GM12878 (cell line): ENCODE measurements at regions not wholly inside any gene's neighbourhood (a gene's known extent, or its start where the extent isn't known, plus 50 kb on each side); places are given as distances from the start of the nearest gene placed in this dataset.

Experiments used
- ATAC-seq: fragments of 200-7000 bp; cut with Tn5 transposase; 3 replicates; pipeline ENCODE4 v1.9.1; 2020; ENCODE audit warnings: mild to moderate bottlenecking, moderate library complexity
- BruUV-seq: library from RNA; stranded (reverse); fragments of 400-500 nt; replicated peaks from 2 replicates; lab custom pipeline; 2021; lab: Mats Ljungman, UMichigan
- CTCF ChIA-PET: fragments of 300-600 bp; sonication (Branson Sonifier 250); formaldehyde crosslinking; extraction: SDS; loops from one replicate; lab custom pipeline; 2021; ENCODE audit warnings: inconsistent platforms; lab: Yijun Ruan, JAX
- POLR2A ChIA-PET: fragments of 350-600 bp; formaldehyde crosslinking; extraction: SDS; loops from one replicate; lab custom pipeline; 2021; ENCODE audit warnings: inconsistent platforms; lab: Charles Lee
- RAD21 ChIA-PET: fragments of 300-600 bp; sonication (Branson Sonifier 250); formaldehyde crosslinking; loops from one replicate; lab custom pipeline; 2023; ENCODE audit warnings: antibody characterized with exemption; ENCODE audit not compliant: unreplicated experiment; lab: Charles Lee
- SMC1A ChIA-PET: fragments of 300-600 bp; sonication (Branson Sonifier 250); formaldehyde crosslinking; loops from one replicate; lab custom pipeline; 2023; ENCODE audit not compliant: unreplicated experiment, uncharacterized antibody; lab: Charles Lee
- DNase-seq: peaks from one replicate; pipeline ENCODE4 v3.0.0-alpha.2; 2011; ENCODE audit warnings: low read depth, low spot score
- FAIRE-seq: peaks from 3 replicates; lab custom pipeline; 2011; peaks lifted over from hg19 to GRCh38; lab: Jason Lieb, UNC
- H2AFZ ChIP-seq: 2 replicates; pipeline ENCODE4 v1.6.0; 2011; ENCODE audit warnings: low read depth, low read length, control low read depth; ENCODE audit not compliant: control insufficient read depth
- H3K27ac ChIP-seq: 2 replicates; pipeline ENCODE4 v1.5.1; 2011; ENCODE audit warnings: control low read depth; ENCODE audit not compliant: control insufficient read depth, insufficient read depth
- H3K27me3 ChIP-seq, 2 experiments: replicated peaks in 1 of 2; 2 replicates each; pipeline versions ENCODE4 v1.6.0 to v1.6.1; 2011; ENCODE audit warnings: low read length in 1 of 2; ENCODE audit not compliant: control insufficient read depth in 2 of 2, insufficient read depth in 2 of 2
- H3K36me3 ChIP-seq, 2 experiments: 2 replicates each; pipeline ENCODE4 v1.5.1; 2011; ENCODE audit warnings: low read length in 1 of 2; ENCODE audit not compliant: control insufficient read depth in 2 of 2, insufficient read depth in 2 of 2
- H3K4me1 ChIP-seq: 2 replicates; pipeline ENCODE4 v1.6.1; 2011; ENCODE audit warnings: mild to moderate bottlenecking, low read length, moderate library complexity, mixed read lengths; ENCODE audit not compliant: control insufficient read depth, insufficient read depth
- H3K4me2 ChIP-seq: 2 replicates; pipeline ENCODE4 v1.6.0; 2011; ENCODE audit warnings: control low read depth; ENCODE audit not compliant: control insufficient read depth, insufficient read depth
- H3K4me3 ChIP-seq: fragments of 200-600 bp; sonication (generic); 2 replicates; pipeline ENCODE4 v1.5.1; 2016
- H3K79me2 ChIP-seq: 2 replicates; pipeline ENCODE4 v1.6.0; 2011; ENCODE audit warnings: low read length; ENCODE audit not compliant: control insufficient read depth, insufficient read depth
- H3K9ac ChIP-seq: 2 replicates; pipeline ENCODE4 v1.8.0; 2011; ENCODE audit warnings: low read length, control low read depth, mixed read lengths; ENCODE audit not compliant: control insufficient read depth, insufficient read depth
- H3K9me3 ChIP-seq: replicated peaks from 3 replicates; pipeline ENCODE4 v1.5.1; 2011; ENCODE audit warnings: mild to moderate bottlenecking, low read length; ENCODE audit not compliant: control insufficient read depth, insufficient read depth
- H4K20me1 ChIP-seq: 2 replicates; pipeline ENCODE4 v1.6.0; 2011; ENCODE audit not compliant: control insufficient read depth, insufficient read depth
- BHLHE40 ChIP-seq, 2 experiments: fragments of 450-650 bp in 1 of 2; IDR thresholded peaks; 2 replicates each; pipeline ENCODE4 v1.6.1; 2011 to 2017; ENCODE audit warnings: low read depth in 2 of 2, borderline replicate concordance in 1 of 2, improper control_type of control experiment in 1 of 2, low read length in 1 of 2, mild to moderate bottlenecking in 1 of 2
- LARP7 ChIP-seq: fragments of 450-650 bp; IDR thresholded peaks from 2 replicates; pipeline ENCODE4 v1.6.1; 2017; ENCODE audit warnings: mild to moderate bottlenecking
- MTA3 ChIP-seq: IDR thresholded peaks from 2 replicates; pipeline ENCODE4 v1.6.1; 2012; ENCODE audit warnings: low read length, inconsistent platforms, borderline replicate concordance
- NFYA ChIP-seq: IDR thresholded peaks from 2 replicates; pipeline ENCODE4 v1.6.1; 2011; ENCODE audit warnings: low read depth, mild to moderate bottlenecking, low read length, improper control_type of control experiment, borderline replicate concordance
- TCF3 ChIP-seq: IDR thresholded peaks from 2 replicates; pipeline ENCODE4 v1.6.1; 2012; ENCODE audit warnings: low read depth, mild to moderate bottlenecking, low read length, borderline replicate concordance; ENCODE audit not compliant: insufficient read depth
- WGBS: methylation state at CpG from one replicate; pipeline ENCODE4 v1.1.6; 2016; ENCODE audit warnings: low lambda C conversion rate; ENCODE audit not compliant: insufficient replicate concordance, insufficient coverage; ENCODE audit errors: missing lambda C conversion rate; 5-methylcytosine and 5-hydroxymethylcytosine counted together
- in situ Hi-C: fragments of 300-500 bp; cut with MboI; formaldehyde crosslinking; loops from 9 replicates; pipeline ENCODE4 v1.14.3; 2018; ENCODE audit warnings: mixed read lengths
- intact Hi-C: fragments of 100-400 bp; cut with micrococcal nuclease; formaldehyde crosslinking; loops from one replicate; pipeline ENCODE4 v1.14.2; 2022; ENCODE audit not compliant: unreplicated experiment

- H3K79me2 ChIP-seq: no peaks in the 10 kb centered on the region
- H3K4me3 ChIP-seq: no peak overlapping the region
- H3K27ac ChIP-seq: no peak overlapping the region
- no peaks in the 10 kb centered on the region for H3K9me3 ChIP-seq
- H3K36me3 ChIP-seq: no peaks in the 10 kb centered on the region
- no peak overlapping the region for H2AFZ ChIP-seq
- TF ChIP-seq BHLHE40 (IDR thresholded peaks at IDR 0.05; ENCODE audit: borderline replicate concordance in 1 of 2, low read depth in 2 of 2, low read length in 1 of 2) (no peak), MTA3 (no peak), LARP7 (no peak), NFYA (no peak)
- TF ChIP-seq, all 136 proteins: peak for 0
- 34% methylated on average over 2 of the region's 2 CpGs for WGBS
- no peak overlapping the region for H3K4me2 ChIP-seq
- POLR2A ChIA-PET: no interaction called here
- RAD21 ChIA-PET: no interaction called here
- intact Hi-C loops (no loop called here), in situ Hi-C loops (no loop called here)
- no peaks in the 10 kb centered on the region for H4K20me1 ChIP-seq
- no peak overlapping the region for H3K9ac ChIP-seq
- no peak for FAIRE-seq
- no TSS peak for BruUV-seq
- DNase-seq: no peak
- H3K27me3 ChIP-seq: no peaks in the 10 kb centered on the region
- CTCF ChIA-PET: no interaction called here
- no peak for ATAC-seq
- SMC1A ChIA-PET: no interaction called here
- H3K4me1 ChIP-seq: no peaks in the 10 kb centered on the region
These were observed 169.6 kb upstream of the ANO3 start for GRCh38 chr11:26162291-26162690.

DNA sequence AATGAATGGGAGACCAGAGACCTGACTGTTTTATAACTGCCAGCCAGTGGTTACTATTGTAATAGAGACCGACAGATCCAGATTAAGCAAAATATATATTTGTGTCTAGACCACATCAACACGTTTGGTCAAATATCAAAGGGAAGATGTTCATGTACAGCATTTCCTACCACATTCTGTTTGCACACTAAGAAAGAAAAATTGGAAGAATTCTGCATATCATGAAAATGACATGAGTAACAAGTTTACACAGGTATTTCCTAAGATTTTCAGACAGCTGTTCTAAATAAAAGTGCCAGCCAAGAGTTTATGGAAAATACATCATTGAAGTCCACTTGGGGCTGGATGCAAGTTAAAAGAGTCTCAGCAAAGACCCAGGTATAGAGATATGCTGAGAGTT is 145.5 kb upstream of the ANO3 start:
- ChIA-PET SMC1A (no interaction called here), RAD21 (no interaction called here)
- no peak for TF ChIP-seq TCF3
- TF ChIP-seq, all 136 proteins: peak for 0
- Histone ChIP-seq H3K4me2 (no peak overlapping the region), H3K9me3 (no peaks in the 10 kb centered on the region), H2AFZ (no peak overlapping the region), H3K9ac (no peak overlapping the region), H4K20me1 (no peaks in the 10 kb centered on the region), H3K36me3 (no peaks in the 10 kb centered on the region), H3K4me1 (no peaks in the 10 kb centered on the region), H3K27ac (no peak overlapping the region), H3K27me3 (no peaks in the 10 kb centered on the region), H3K79me2 (no peaks in the 10 kb centered on the region), H3K4me3 (no peak overlapping the region)
- ATAC-seq (no peak), DNase-seq (no peak), FAIRE-seq (no peak)
- BruUV-seq: no TSS peak
- WGBS: 39% methylated on average over 2 of the region's 2 CpGs
- intact Hi-C loops (no loop called here), in situ Hi-C loops (no loop called here)
- POLR2A ChIA-PET: no interaction called here
- CTCF ChIA-PET: no interaction called here
